ENCODE measurements at regions not wholly inside any gene's neighbourhood (a gene's known extent, or its start where the extent isn't known, plus 50 kb on each side); places are given as distances from the start of the nearest gene placed in this dataset.
"Not testable (repeated sequence)": the region's sequence is repeated elsewhere in the genome, so short reads cannot be mapped to it uniquely, and the experiment has no call there.

DNA sequence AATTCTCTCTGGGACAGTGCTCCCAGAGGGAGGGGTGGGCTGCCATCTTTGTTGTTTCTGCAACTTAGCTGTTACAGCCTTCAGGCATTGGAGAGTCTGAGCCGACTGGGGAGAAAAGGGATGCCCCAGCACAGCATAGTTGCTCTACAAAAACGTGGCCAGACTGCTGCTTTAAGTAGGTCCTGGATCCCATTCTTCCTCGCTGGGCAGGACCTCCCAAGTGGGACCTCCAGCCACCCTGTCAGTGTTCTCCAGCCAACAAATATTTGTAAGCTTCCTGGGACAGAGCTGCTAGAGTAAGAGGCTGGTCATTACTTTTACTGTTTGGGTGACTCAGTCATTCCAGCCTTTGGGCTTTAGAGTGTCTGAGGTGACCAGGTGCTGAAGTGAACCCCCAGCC, 292.7 kb upstream of the NREP start:
- Histone ChIP-seq H3K4me2 (ENCODE audit: insufficient read depth, low read length, poor library complexity, severe bottlenecking) (no peak overlapping the region), H3K9ac (ENCODE audit: low read depth, low read length, poor library complexity) (no peak overlapping the region), H3K27me3 (ENCODE audit: control insufficient read depth in 3 of 3, insufficient read depth in 3 of 3, low read depth in 1 of 3, low read length in 3 of 3) (no peaks in the 10 kb centered on the region), H3K36me3 (replicated peaks in 1 of 2; ENCODE audit: control insufficient read depth in 2 of 2, insufficient read depth in 2 of 2, low read length in 2 of 2) (no peaks in the 10 kb centered on the region), H2AFZ (ENCODE audit: low read length) (peak overlapping the region; percentile 62), H3K4me1 (ENCODE audit: control insufficient read depth in 2 of 2, insufficient read depth in 1 of 2, low read depth in 1 of 2, low read length in 2 of 2) (no peaks in the 10 kb centered on the region), H2BK15ac (ENCODE audit: low read length) (no peak overlapping the region), H4K91ac (ENCODE audit: low read depth, low read length, poor library complexity) (no peak overlapping the region), H2BK5ac (ENCODE audit: low read length) (no peak overlapping the region), H4K8ac (ENCODE audit: low read depth, low read length) (no peak overlapping the region), H2BK120ac (ENCODE audit: low read depth, low read length) (no peak overlapping the region), H3K4ac (ENCODE audit: low read length) (no peak overlapping the region), H2AK5ac (ENCODE audit: low read depth, low read length) (no peak overlapping the region), H3K4me3 (ENCODE audit: low read length in 2 of 2) (no peak overlapping the region), H3K27ac (replicated peaks; ENCODE audit: low read length) (no peak overlapping the region), H3K9me3 (replicated peaks in 1 of 2; ENCODE audit: control insufficient read depth in 2 of 2, insufficient read depth in 1 of 2, low read depth in 1 of 2, low read length in 2 of 2) (peaks cover 3 to 7% of the 10 kb centered on the region in 2 donors), H2BK12ac (ENCODE audit: low read length) (no peak overlapping the region), H3K79me1 (ENCODE audit: low read depth, low read length) (no peaks in the 10 kb centered on the region), H3K14ac (ENCODE audit: low read length) (no peak overlapping the region), H3K18ac (ENCODE audit: low read length) (no peak overlapping the region), H3K23ac (ENCODE audit: low read depth, low read length, poor library complexity) (no peak overlapping the region)
- DNase-seq (ENCODE audit: low spot score) = no peak
- WGBS, 2 donors (ENCODE audit: extremely low coverage in 2 of 2, insufficient read length in 2 of 2, insufficient replicate concordance in 1 of 2) = no CpG with 5 or more reads among the region's 3 CpGs

DNA sequence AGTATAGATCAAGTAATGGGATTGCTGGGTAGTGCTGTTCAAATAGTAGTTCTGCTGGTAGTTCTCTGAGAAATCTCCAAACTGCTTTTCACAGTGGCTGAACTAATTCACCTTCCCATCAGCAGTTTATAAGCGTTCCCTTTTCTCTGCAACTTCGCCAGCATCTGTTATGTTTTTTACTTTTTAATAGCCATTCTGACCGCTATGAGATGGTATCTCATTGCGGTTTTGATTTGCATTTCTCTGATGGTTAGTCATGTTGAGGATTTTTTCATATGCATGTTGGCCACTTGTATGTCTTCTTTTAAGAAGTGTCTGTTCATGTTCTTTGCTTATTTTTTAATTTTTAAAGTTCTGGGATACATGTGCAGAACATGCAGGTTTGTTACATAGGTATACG, 279.2 kb upstream of the NREP start:
- no peak overlapping the region for H3K9ac ChIP-seq (ENCODE audit: low read depth, low read length, poor library complexity)
- no peak overlapping the region for H4K8ac ChIP-seq (ENCODE audit: low read depth, low read length)
- no peaks in the 10 kb centered on the region for H3K4me1 ChIP-seq (ENCODE audit: control insufficient read depth in 2 of 2, insufficient read depth in 1 of 2, low read depth in 1 of 2, low read length in 2 of 2)
- H3K27me3 ChIP-seq (ENCODE audit: control insufficient read depth in 3 of 3, insufficient read depth in 3 of 3, low read depth in 1 of 3, low read length in 3 of 3) = no peaks in the 10 kb centered on the region
- WGBS, 2 donors (ENCODE audit: extremely low coverage in 2 of 2, insufficient read length in 2 of 2, insufficient replicate concordance in 1 of 2) = no CpG with 5 or more reads among the region's 5 CpGs
- H3K4me2 ChIP-seq (ENCODE audit: insufficient read depth, low read length, poor library complexity, severe bottlenecking) = no peak overlapping the region
- no peak overlapping the region for H3K23ac ChIP-seq (ENCODE audit: low read depth, low read length, poor library complexity)
- no peak overlapping the region for H2AK5ac ChIP-seq (ENCODE audit: low read depth, low read length)
- H2BK5ac ChIP-seq (ENCODE audit: low read length) = no peak overlapping the region
- H4K91ac ChIP-seq (ENCODE audit: low read depth, low read length, poor library complexity) = no peak overlapping the region
- no peak overlapping the region for H2BK12ac ChIP-seq (ENCODE audit: low read length)
- H3K36me3 ChIP-seq (replicated peaks in 1 of 2; ENCODE audit: control insufficient read depth in 2 of 2, insufficient read depth in 2 of 2, low read length in 2 of 2) = peaks cover 0 to 1% of the 10 kb centered on the region in 2 donors
- no peak overlapping the region for H2BK15ac ChIP-seq (ENCODE audit: low read length)
- H3K4me3 ChIP-seq (ENCODE audit: low read length in 2 of 2) = no peak overlapping the region
- H3K4ac ChIP-seq (ENCODE audit: low read length) = no peak overlapping the region
- no peaks in the 10 kb centered on the region for H3K9me3 ChIP-seq (replicated peaks in 1 of 2; ENCODE audit: control insufficient read depth in 2 of 2, insufficient read depth in 1 of 2, low read depth in 1 of 2, low read length in 2 of 2)
- no peak overlapping the region for H3K18ac ChIP-seq (ENCODE audit: low read length)
- no peak for DNase-seq (ENCODE audit: low spot score)
- no peak overlapping the region for H3K14ac ChIP-seq (ENCODE audit: low read length)
- H2AFZ ChIP-seq (ENCODE audit: low read length) = no peak overlapping the region
- H3K27ac ChIP-seq (replicated peaks; ENCODE audit: low read length) = no peak overlapping the region
- H2BK120ac ChIP-seq (ENCODE audit: low read depth, low read length) = no peak overlapping the region
- H3K79me1 ChIP-seq (ENCODE audit: low read depth, low read length) = no peaks in the 10 kb centered on the region

DNA sequence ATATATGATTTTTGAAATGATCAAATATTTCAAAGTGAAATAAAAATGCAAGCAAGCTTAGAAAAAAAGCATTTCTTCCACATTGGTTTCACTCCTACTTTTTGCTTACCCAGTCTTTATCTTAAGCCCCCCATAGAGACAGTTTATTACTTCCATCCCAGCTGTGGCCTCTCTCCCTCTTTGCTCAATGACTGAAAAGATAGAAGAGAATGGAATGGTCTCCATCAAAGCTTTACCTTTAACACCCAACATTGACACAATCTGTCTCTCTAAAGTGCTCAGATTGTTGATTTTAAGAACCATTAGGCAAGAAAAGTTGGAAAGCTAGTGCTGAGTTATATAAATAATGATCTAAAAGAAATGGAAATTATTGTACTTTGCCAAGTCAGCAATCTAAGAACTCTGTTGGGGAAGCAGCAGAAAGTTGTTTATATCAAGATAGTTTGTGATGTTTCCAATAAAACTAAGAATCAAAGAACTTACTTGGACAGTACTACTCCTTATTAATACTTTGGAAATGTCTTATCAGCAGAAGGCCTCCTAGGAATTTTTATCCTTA, 277.5 kb upstream of the NREP start:
- no peak overlapping the region for H3K23ac ChIP-seq (ENCODE audit: low read depth, low read length, poor library complexity)
- no peak overlapping the region for H3K27ac ChIP-seq (replicated peaks; ENCODE audit: low read length)

DNA sequence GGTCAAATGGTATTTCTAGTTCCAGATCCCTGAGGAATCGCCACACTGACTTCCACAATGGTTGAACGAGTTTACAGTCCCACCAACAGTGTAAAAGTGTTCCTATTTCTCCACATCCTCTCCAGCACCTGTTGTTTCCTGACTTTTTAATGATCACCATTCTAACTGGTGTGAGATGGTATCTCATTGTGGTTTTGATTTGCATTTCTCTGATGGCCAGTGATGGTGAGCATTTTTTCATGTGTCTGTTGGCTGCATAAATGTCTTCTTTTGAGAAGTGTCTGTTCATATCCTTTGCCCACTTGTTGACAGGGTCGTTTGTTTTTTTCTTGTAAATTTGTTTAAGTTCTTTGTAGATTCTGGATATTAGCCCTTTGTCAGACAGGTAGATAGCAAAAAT, 269.9 kb upstream of the NREP start:
- not testable (repeated sequence) for H3K4me1 ChIP-seq (ENCODE audit: control insufficient read depth in 2 of 2, insufficient read depth in 1 of 2, low read depth in 1 of 2, low read length in 2 of 2); DNase-seq (ENCODE audit: low spot score); H3K14ac ChIP-seq (ENCODE audit: low read length); H4K8ac ChIP-seq (ENCODE audit: low read depth, low read length); H3K4me2 ChIP-seq (ENCODE audit: insufficient read depth, low read length, poor library complexity, severe bottlenecking); H3K4me3 ChIP-seq (ENCODE audit: low read length in 2 of 2); H2BK15ac ChIP-seq (ENCODE audit: low read length); H2BK120ac ChIP-seq (ENCODE audit: low read depth, low read length); H3K27me3 ChIP-seq (ENCODE audit: control insufficient read depth in 3 of 3, insufficient read depth in 3 of 3, low read depth in 1 of 3, low read length in 3 of 3); H4K91ac ChIP-seq (ENCODE audit: low read depth, low read length, poor library complexity); H2BK12ac ChIP-seq (ENCODE audit: low read length); H3K4ac ChIP-seq (ENCODE audit: low read length); H2AK5ac ChIP-seq (ENCODE audit: low read depth, low read length); H3K9ac ChIP-seq (ENCODE audit: low read depth, low read length, poor library complexity); H3K79me1 ChIP-seq (ENCODE audit: low read depth, low read length); H3K27ac ChIP-seq (replicated peaks; ENCODE audit: low read length); H3K36me3 ChIP-seq (replicated peaks in 1 of 2; ENCODE audit: control insufficient read depth in 2 of 2, insufficient read depth in 2 of 2, low read length in 2 of 2); H3K23ac ChIP-seq (ENCODE audit: low read depth, low read length, poor library complexity); H3K18ac ChIP-seq (ENCODE audit: low read length); H2BK5ac ChIP-seq (ENCODE audit: low read length); H3K9me3 ChIP-seq (replicated peaks in 1 of 2; ENCODE audit: control insufficient read depth in 2 of 2, insufficient read depth in 1 of 2, low read depth in 1 of 2, low read length in 2 of 2); H2AFZ ChIP-seq (ENCODE audit: low read length)
- no CpG with 5 or more reads among the region's 3 CpGs for WGBS, 2 donors (ENCODE audit: extremely low coverage in 2 of 2, insufficient read length in 2 of 2, insufficient replicate concordance in 1 of 2)

More for the DNA sequence above, 277.5 kb upstream of the NREP start:
- Histone ChIP-seq H2BK15ac (ENCODE audit: low read length) (no peak overlapping the region), H3K36me3 (replicated peaks in 1 of 2; ENCODE audit: control insufficient read depth in 2 of 2, insufficient read depth in 2 of 2, low read length in 2 of 2) (peaks cover 0 to 1% of the 10 kb centered on the region in 2 donors), H3K18ac (ENCODE audit: low read length) (no peak overlapping the region), H3K4me3 (ENCODE audit: low read length in 2 of 2) (no peak overlapping the region), H3K4ac (ENCODE audit: low read length) (no peak overlapping the region), H2BK12ac (ENCODE audit: low read length) (no peak overlapping the region), H3K14ac (ENCODE audit: low read length) (no peak overlapping the region), H3K79me1 (ENCODE audit: low read depth, low read length) (no peaks in the 10 kb centered on the region), H3K9me3 (replicated peaks in 1 of 2; ENCODE audit: control insufficient read depth in 2 of 2, insufficient read depth in 1 of 2, low read depth in 1 of 2, low read length in 2 of 2) (no peaks in the 10 kb centered on the region), H3K9ac (ENCODE audit: low read depth, low read length, poor library complexity) (no peak overlapping the region), H2AK5ac (ENCODE audit: low read depth, low read length) (no peak overlapping the region), H4K91ac (ENCODE audit: low read depth, low read length, poor library complexity) (no peak overlapping the region), H4K8ac (ENCODE audit: low read depth, low read length) (no peak overlapping the region), H3K4me1 (ENCODE audit: control insufficient read depth in 2 of 2, insufficient read depth in 1 of 2, low read depth in 1 of 2, low read length in 2 of 2) (no peaks in the 10 kb centered on the region), H3K27me3 (ENCODE audit: control insufficient read depth in 3 of 3, insufficient read depth in 3 of 3, low read depth in 1 of 3, low read length in 3 of 3) (no peaks in the 10 kb centered on the region), H3K4me2 (ENCODE audit: insufficient read depth, low read length, poor library complexity, severe bottlenecking) (no peak overlapping the region), H2AFZ (ENCODE audit: low read length) (no peak overlapping the region), H2BK120ac (ENCODE audit: low read depth, low read length) (no peak overlapping the region), H2BK5ac (ENCODE audit: low read length) (no peak overlapping the region)
- no peak for DNase-seq (ENCODE audit: low spot score)
